IMR-90 (cell line): ENCODE measurements at regions not wholly inside any gene's neighbourhood (a gene's known extent, or its start where the extent isn't known, plus 50 kb on each side); places are given as distances from the start of the nearest gene placed in this dataset.

Experiments
- ATAC-seq: fragments of 200-7000 bp; cut with Tn5 transposase; 2 replicates; pipeline ENCODE4 v1.9.1; 2020; ENCODE audit warnings: low read depth, mild to moderate bottlenecking, moderate library complexity
- BruUV-seq: library from RNA; stranded (reverse); fragments of 400-500 nt; replicated peaks from 2 replicates; lab custom pipeline; 2021; lab: Mats Ljungman, UMichigan
- CTCF ChIA-PET: fragments of 300-600 bp; formaldehyde crosslinking; extraction: SDS; loops from one replicate; lab custom pipeline; 2021; ENCODE audit warnings: antibody characterized with exemption; lab: Yijun Ruan, JAX
- POLR2A ChIA-PET: fragments of 300-600 bp; sonication (Branson Sonifier 250); formaldehyde crosslinking; loops from one replicate; lab custom pipeline; 2022; ENCODE audit warnings: antibody characterized with exemption; ENCODE audit not compliant: unreplicated experiment; lab: Charles Lee
- DNase-seq: peaks from one replicate; pipeline ENCODE4 v3.0.0; 2013
- H2AFZ ChIP-seq: replicated peaks from 2 replicates; pipeline ENCODE3; 2013; ENCODE audit warnings: low read length, mild to moderate bottlenecking; ENCODE audit not compliant: poor library complexity
- H2AK5ac ChIP-seq: 2 replicates; pipeline ENCODE4 v1.6.1; 2013; ENCODE audit warnings: low read depth, low read length, inconsistent platforms
- H2AK9ac ChIP-seq: replicated peaks from 2 replicates; pipeline ENCODE3; 2013; ENCODE audit warnings: mild to moderate bottlenecking, low read depth, low read length, moderate library complexity; ENCODE audit not compliant: poor library complexity
- H2BK120ac ChIP-seq: 2 replicates; pipeline ENCODE4 v1.6.1; 2013; ENCODE audit warnings: low read depth, low read length, inconsistent platforms
- H2BK15ac ChIP-seq: 3 replicates; pipeline ENCODE4 v1.6.1; 2013; ENCODE audit warnings: low read depth, low read length, inconsistent platforms
- H2BK20ac ChIP-seq: 2 replicates; pipeline ENCODE4 v1.6.1; 2013; ENCODE audit warnings: low read depth, mild to moderate bottlenecking, inconsistent platforms, low read length, moderate library complexity
- H2BK5ac ChIP-seq: 2 replicates; pipeline ENCODE4 v1.6.1; 2013; ENCODE audit warnings: mild to moderate bottlenecking, low read depth, low read length, inconsistent platforms; ENCODE audit not compliant: poor library complexity, severe bottlenecking
- H3K14ac ChIP-seq: replicated peaks from 2 replicates; pipeline ENCODE4 v1.6.1; 2013; ENCODE audit warnings: low read depth, low read length, inconsistent platforms
- H3K18ac ChIP-seq: 2 replicates; pipeline ENCODE4 v1.6.1; 2013; ENCODE audit warnings: low read depth, low read length, control low read depth
- H3K23ac ChIP-seq: 2 replicates; pipeline ENCODE4 v1.6.1; 2013; ENCODE audit warnings: low read depth, low read length, inconsistent platforms
- H3K27ac ChIP-seq: 2 replicates; pipeline ENCODE4 v1.5.1; 2013; ENCODE audit warnings: mild to moderate bottlenecking, control low read depth, low read length; ENCODE audit not compliant: insufficient read depth
- H3K27me3 ChIP-seq: 2 replicates; pipeline ENCODE4 v1.6.1; 2013; ENCODE audit warnings: low read length; ENCODE audit not compliant: control insufficient read depth, insufficient read depth
- H3K36me3 ChIP-seq: 2 replicates; pipeline ENCODE4 v1.6.1; 2013; ENCODE audit warnings: low read length, mixed read lengths; ENCODE audit not compliant: control insufficient read depth, insufficient read depth
- H3K4ac ChIP-seq: 2 replicates; pipeline ENCODE4 v1.6.1; 2013; ENCODE audit warnings: low read depth, low read length, inconsistent platforms
- H3K4me1 ChIP-seq: 2 replicates; pipeline ENCODE4 v1.6.1; 2013; ENCODE audit warnings: low read length, mixed read lengths; ENCODE audit not compliant: control insufficient read depth, insufficient read depth
- H3K4me2 ChIP-seq: 2 replicates; pipeline ENCODE4 v1.6.1; 2013; ENCODE audit warnings: low read depth, mild to moderate bottlenecking, control low read depth, low read length, moderate library complexity
- H3K4me3 ChIP-seq: 2 replicates; pipeline ENCODE4 v1.5.1; 2013; ENCODE audit warnings: low read depth, mild to moderate bottlenecking, control low read depth, low read length, moderate library complexity; ENCODE audit not compliant: insufficient read depth
- H3K56ac ChIP-seq: 2 replicates; pipeline ENCODE4 v1.6.1; 2013; ENCODE audit warnings: low read length, inconsistent platforms; ENCODE audit not compliant: insufficient read depth; ENCODE audit errors: extremely low read depth
- H3K79me1 ChIP-seq, 2 experiments: 2 replicates each; pipeline ENCODE4 v1.6.1; 2013; ENCODE audit warnings: low read length in 2 of 2, inconsistent platforms in 1 of 2, low read depth in 1 of 2
- H3K9ac ChIP-seq: 2 replicates; pipeline ENCODE4 v1.6.1; 2013; ENCODE audit warnings: low read depth, low read length, control low read depth
- H3K9me1 ChIP-seq: 2 replicates; pipeline ENCODE4 v1.6.1; 2013; ENCODE audit warnings: low read length, inconsistent platforms; ENCODE audit not compliant: insufficient read depth
- H3K9me3 ChIP-seq: 2 replicates; pipeline ENCODE4 v1.6.1; 2013; ENCODE audit warnings: low read length; ENCODE audit not compliant: control insufficient read depth, insufficient read depth
- H4K20me1 ChIP-seq: 2 replicates; pipeline ENCODE4 v1.6.1; 2013; ENCODE audit warnings: low read length, inconsistent platforms; ENCODE audit not compliant: insufficient read depth
- H4K5ac ChIP-seq: 2 replicates; pipeline ENCODE4 v1.6.1; 2013; ENCODE audit warnings: mild to moderate bottlenecking, low read depth, low read length, control low read depth
- H4K8ac ChIP-seq, 2 experiments: 2 replicates each; pipeline ENCODE4 v1.6.1; 2013; ENCODE audit warnings: low read depth in 2 of 2, low read length in 2 of 2, control low read depth in 1 of 2, inconsistent platforms in 1 of 2
- H4K91ac ChIP-seq: 2 replicates; pipeline ENCODE4 v1.6.1; 2013; ENCODE audit warnings: low read depth, low read length, inconsistent platforms; ENCODE audit not compliant: insufficient read depth
- MXI1 ChIP-seq: IDR thresholded peaks from 2 replicates; pipeline ENCODE4 v1.6.1; 2012; ENCODE audit warnings: low read depth, mild to moderate bottlenecking, low read length, moderate library complexity, borderline replicate concordance
- WGBS, 2 experiments: methylation state at CpG; one replicate each; pipeline versions ENCODE4 v1.1.5 to v1.1.7; 2013; ENCODE audit warnings: missing lambda C conversion rate in 2 of 2; ENCODE audit not compliant: insufficient read length in 1 of 2; ENCODE audit errors: extremely low coverage in 2 of 2; 5-methylcytosine and 5-hydroxymethylcytosine counted together
- dilution Hi-C: fragments of 300-500 bp; cut with HindIII; formaldehyde crosslinking; loops from one replicate; pipeline ENCODE4 v1.14.3; 2018; ENCODE audit warnings: low sequenced_read_pairs; ENCODE audit not compliant: unreplicated experiment
- in situ Hi-C: fragments of 300-500 bp; cut with MboI; formaldehyde crosslinking; loops from 3 replicates; pipeline ENCODE4 v1.14.3; 2019; ENCODE audit warnings: low sequenced_read_pairs, inconsistent platforms, mixed read lengths
- intact Hi-C: fragments of 100-400 bp; cut with micrococcal nuclease; formaldehyde crosslinking; loops from 2 replicates; pipeline ENCODE4 v1.10.0; 2022

GRCh38 chr15:22257047-22258008 lies 177.0 kb downstream of the OR4M2 start:
- no peaks in the 10 kb centered on the region for H3K36me3 ChIP-seq
- H2AFZ ChIP-seq, result no peak overlapping the region
- in situ Hi-C loops (no loop called here), dilution Hi-C loops (no loop called here), intact Hi-C loops (no loop called here)
- no peaks in the 10 kb centered on the region for H3K79me1 ChIP-seq
- no peak overlapping the region for H3K18ac ChIP-seq
- no peak overlapping the region for H2AK5ac ChIP-seq
- no peaks in the 10 kb centered on the region for H3K9me1 ChIP-seq
- H3K9ac ChIP-seq, result no peak overlapping the region
- H3K14ac ChIP-seq, result no peak overlapping the region
- WGBS, 2 experiments, result 70% methylated on average over 76 of the region's 109 CpGs; no CpG with 5 or more reads in 1 of the 2 experiments
- H3K27me3 ChIP-seq, result no peaks in the 10 kb centered on the region
- H2BK15ac ChIP-seq, result no peak overlapping the region
- no peak overlapping the region for H3K4me3 ChIP-seq
- ChIA-PET CTCF (no interaction called here), POLR2A (no interaction called here)
- no TSS peak for BruUV-seq
- H3K56ac ChIP-seq, result no peak overlapping the region
- H3K9me3 ChIP-seq, result peaks cover 31% of the 10 kb centered on the region
- no peak overlapping the region for H4K91ac ChIP-seq
- H3K4me2 ChIP-seq, result no peak overlapping the region
- no peak overlapping the region for H2AK9ac ChIP-seq
- no peak overlapping the region for H3K23ac ChIP-seq
- H4K5ac ChIP-seq, result no peak overlapping the region
- no peak overlapping the region for H3K4ac ChIP-seq
- no peaks in the 10 kb centered on the region for H3K4me1 ChIP-seq
- H2BK120ac ChIP-seq, result no peak overlapping the region
- DNase-seq (no peak), ATAC-seq (no peak)
- no peak overlapping the region for H3K27ac ChIP-seq
- H4K8ac ChIP-seq, result no peak overlapping the region
- no peak for TF ChIP-seq MXI1
- H4K20me1 ChIP-seq, result no peaks in the 10 kb centered on the region
- no peak overlapping the region for H2BK20ac ChIP-seq
- no peak overlapping the region for H2BK5ac ChIP-seq
